Choroid plexus epithelial cell (primary cell): ENCODE measurements at regions not wholly inside any gene's neighbourhood (a gene's known extent, or its start where the extent isn't known, plus 50 kb on each side); places are given as distances from the start of the nearest gene placed in this dataset.

Source experiments
- DNase-seq: peaks from one replicate; pipeline ENCODE4 v3.0.0-alpha.2; 2010; ENCODE audit warnings: low read depth
- H3K4me3 ChIP-seq: 2 replicates; pipeline ENCODE4 v1.5.1; 2011; ENCODE audit warnings: low read depth, mild to moderate bottlenecking, control low read depth, low read length, moderate library complexity
- TF ChIP-seq, protein P1 (sequence below): conservative IDR thresholded peaks from 2 replicates; pipeline ENCODE4 v1.5.1; 2011; ENCODE audit warnings: low read depth, mild to moderate bottlenecking, control low read depth, inconsistent platforms, low read length, moderate library complexity

- no peak overlapping the region for H3K4me3 ChIP-seq
- TF ChIP-seq, protein P1, sequence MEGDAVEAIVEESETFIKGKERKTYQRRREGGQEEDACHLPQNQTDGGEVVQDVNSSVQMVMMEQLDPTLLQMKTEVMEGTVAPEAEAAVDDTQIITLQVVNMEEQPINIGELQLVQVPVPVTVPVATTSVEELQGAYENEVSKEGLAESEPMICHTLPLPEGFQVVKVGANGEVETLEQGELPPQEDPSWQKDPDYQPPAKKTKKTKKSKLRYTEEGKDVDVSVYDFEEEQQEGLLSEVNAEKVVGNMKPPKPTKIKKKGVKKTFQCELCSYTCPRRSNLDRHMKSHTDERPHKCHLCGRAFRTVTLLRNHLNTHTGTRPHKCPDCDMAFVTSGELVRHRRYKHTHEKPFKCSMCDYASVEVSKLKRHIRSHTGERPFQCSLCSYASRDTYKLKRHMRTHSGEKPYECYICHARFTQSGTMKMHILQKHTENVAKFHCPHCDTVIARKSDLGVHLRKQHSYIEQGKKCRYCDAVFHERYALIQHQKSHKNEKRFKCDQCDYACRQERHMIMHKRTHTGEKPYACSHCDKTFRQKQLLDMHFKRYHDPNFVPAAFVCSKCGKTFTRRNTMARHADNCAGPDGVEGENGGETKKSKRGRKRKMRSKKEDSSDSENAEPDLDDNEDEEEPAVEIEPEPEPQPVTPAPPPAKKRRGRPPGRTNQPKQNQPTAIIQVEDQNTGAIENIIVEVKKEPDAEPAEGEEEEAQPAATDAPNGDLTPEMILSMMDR = no peak
- no peak for DNase-seq
Measured at GRCh38 chr9:95605101-95605500, 88.3 kb upstream of the PTCH1 start.

DNA sequence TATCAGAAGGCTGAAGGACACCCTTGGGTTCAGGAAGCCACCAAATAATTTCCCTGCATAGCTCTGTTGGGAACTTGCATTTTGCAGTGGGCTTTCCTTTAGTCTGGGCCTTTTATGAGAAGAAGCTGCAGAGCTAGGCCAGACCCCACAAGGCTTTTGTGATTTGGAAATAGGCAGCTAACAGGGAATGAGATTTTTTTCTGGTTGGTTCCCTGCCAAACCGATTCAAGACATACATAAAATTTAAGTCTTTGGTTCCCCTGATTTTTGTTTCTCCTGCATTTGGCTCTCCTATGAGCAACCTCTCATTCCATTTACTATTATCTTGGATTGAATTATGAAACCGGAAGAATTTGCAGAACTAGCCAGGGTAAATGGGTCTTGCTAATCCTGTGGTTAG lies 81.5 kb upstream of the PTCH1 start:
- TF ChIP-seq, protein P1 = no peak
- no peak for DNase-seq
- no peak overlapping the region for H3K4me3 ChIP-seq

GRCh38 chr9:95595721-95596295 lies 79.0 kb upstream of the PTCH1 start:
- H3K4me3 ChIP-seq = no peak overlapping the region
- no peak for DNase-seq

GRCh38 chr9:95592931-95593330 lies 76.2 kb upstream of the PTCH1 start:
- TF ChIP-seq, protein P1 = no peak
- H3K4me3 ChIP-seq = no peak overlapping the region
- no peak for DNase-seq

More at GRCh38 chr9:95595721-95596295, 79.0 kb upstream of the PTCH1 start:
- TF ChIP-seq, protein P1 = no peak

- DNase-seq = no peak
- TF ChIP-seq, protein P1 = no peak
- H3K4me3 ChIP-seq = no peak overlapping the region
Measured at GRCh38 chr9:95588724-95589588, 72.2 kb upstream of the PTCH1 start.

DNA sequence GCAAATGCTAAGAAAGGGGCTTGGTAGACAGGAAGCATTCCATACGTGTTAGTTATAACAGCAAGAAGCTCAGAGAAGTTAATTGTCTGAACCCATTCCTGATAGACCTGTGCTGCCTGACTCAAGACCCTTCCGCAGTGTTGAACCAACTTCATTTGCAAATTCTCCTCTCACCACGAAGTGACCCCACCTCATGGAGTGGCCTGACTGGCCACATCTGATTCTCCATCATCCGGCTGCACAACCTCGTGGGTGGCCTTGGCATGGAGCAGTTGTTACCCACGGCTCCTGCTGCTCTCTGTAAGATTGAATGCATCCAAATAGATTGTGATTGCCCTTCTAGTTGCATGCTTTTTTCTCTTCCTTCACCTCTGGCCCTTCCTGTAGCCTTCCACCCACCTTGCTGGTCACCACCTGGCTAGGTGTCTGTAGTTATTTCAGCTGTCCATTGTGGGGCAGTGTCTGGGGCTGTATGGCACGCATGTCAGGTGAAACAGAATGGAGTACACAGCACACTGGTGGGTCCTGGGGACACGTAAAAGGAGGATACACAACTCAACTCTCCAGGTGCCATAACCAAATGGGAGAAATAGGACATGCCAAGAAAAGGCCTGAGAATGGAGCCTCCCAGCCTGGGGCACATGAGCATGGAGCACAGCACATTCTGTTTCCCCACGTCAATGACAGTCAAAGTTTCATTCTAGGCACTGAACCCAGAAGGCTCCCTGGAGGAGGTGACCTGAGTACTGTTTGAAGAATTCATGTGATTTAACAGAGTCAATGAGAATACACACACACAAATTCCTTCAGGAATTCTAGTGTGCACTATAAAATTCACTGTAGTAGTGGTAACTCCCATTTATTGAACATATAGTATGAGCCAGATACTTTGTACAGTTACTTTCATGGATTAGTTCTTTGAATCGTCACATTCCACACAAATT lies 70.5 kb upstream of the PTCH1 start:
- no peak overlapping the region for H3K4me3 ChIP-seq
- no peak for DNase-seq
- TF ChIP-seq, protein P1 = no peak
